GM12874 (cell line): ENCODE measurements at regions not wholly inside any gene's neighbourhood (a gene's known extent, or its start where the extent isn't known, plus 50 kb on each side); places are given as distances from the start of the nearest gene placed in this dataset.

Experiments used
- TF ChIP-seq, protein P1 (sequence below): IDR thresholded peaks from 2 replicates; pipeline ENCODE4 v1.5.1; 2011; ENCODE audit warnings: low read depth, mild to moderate bottlenecking, control low read depth, low read length, moderate library complexity; ENCODE audit not compliant: insufficient read depth

DNA sequence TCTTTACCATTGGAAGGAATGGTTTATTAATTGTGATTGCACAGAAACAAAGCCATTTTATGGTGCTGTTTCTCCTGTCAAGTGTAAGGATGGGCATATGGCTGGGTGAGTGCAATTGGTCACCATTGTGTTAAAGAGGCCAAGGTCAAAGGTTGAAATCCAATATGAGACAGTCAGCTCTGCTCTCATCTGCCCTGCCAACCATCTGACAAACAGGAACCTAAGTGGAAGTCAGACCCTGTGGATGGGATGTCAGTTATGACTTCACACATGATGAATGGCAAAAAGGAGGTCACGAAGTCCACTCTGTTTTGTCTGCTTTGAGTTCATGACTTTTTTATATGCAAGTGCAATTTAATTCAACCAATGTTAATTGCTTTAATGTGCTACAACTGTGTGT lies 172.7 kb upstream of the TMEM229A start:
- TF ChIP-seq, protein P1, sequence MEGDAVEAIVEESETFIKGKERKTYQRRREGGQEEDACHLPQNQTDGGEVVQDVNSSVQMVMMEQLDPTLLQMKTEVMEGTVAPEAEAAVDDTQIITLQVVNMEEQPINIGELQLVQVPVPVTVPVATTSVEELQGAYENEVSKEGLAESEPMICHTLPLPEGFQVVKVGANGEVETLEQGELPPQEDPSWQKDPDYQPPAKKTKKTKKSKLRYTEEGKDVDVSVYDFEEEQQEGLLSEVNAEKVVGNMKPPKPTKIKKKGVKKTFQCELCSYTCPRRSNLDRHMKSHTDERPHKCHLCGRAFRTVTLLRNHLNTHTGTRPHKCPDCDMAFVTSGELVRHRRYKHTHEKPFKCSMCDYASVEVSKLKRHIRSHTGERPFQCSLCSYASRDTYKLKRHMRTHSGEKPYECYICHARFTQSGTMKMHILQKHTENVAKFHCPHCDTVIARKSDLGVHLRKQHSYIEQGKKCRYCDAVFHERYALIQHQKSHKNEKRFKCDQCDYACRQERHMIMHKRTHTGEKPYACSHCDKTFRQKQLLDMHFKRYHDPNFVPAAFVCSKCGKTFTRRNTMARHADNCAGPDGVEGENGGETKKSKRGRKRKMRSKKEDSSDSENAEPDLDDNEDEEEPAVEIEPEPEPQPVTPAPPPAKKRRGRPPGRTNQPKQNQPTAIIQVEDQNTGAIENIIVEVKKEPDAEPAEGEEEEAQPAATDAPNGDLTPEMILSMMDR, result no peak

DNA sequence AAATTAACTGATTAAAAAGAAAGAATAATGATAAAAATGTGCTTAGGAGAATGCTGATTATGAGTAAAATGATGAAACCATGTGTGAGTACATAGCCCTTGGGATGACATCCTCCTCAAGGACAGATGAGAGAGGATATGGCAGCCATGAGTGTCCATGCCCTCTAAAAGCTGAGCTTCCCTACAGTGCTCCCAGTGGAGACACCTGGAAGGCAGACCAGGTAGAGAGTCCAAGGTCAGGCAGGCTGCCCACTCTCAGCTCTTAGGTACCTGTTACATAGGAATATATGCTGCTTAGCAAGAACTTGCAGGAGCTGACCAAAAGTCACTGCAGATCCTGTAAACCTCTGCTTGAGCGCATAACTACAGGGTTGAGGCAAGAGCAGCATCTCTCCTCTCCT lies 169.7 kb upstream of the TMEM229A start:
- TF ChIP-seq, protein P1, result no peak

DNA sequence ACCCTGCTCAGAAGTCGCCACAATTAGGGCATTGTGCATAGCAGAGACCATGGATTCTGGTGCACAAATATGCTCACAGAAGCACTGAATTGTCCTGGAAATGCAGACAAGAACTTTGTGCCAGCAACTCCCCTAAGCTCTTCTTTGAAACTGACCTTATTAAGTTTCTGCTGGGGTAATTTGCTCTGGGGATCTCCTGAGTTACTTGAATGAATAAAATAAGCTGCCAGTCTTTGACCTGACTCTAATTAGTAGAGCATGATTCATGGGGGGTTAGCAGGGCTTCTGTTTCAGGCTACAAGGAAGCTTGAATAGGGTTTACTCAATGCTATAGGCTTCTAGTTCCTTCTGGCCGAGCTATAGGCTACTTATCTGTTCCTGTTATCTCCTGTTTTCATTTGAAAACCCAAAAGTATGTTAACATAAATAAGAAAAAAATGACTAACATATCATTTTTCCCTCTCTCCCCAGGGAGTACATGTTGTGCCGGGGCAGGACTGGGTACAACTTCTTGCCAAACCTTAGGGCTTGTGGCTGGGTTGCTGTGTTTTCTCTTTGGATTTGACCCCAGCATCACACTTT lies 169.0 kb upstream of the TMEM229A start:
- TF ChIP-seq, protein P1, result no peak

DNA sequence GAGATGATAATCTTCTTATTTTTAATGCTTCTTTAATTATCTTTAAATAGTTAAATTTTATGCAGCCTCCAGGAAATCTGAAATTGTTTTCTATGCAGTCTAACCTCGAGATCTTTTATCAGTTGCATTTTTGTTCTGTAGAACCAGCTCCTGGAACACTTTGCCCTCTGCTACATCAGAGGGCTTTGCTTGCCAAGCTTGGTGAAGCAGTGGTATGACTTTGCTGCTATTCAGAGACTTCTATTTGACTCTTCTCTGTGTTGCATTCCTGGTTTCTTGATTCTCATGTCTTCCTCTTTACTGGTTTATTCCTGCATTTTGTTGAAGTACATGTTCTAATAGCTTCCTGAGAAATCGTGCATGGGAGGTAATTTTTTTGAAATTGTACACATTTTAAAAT lies 163.7 kb upstream of the TMEM229A start:
- TF ChIP-seq, protein P1, result no peak

DNA sequence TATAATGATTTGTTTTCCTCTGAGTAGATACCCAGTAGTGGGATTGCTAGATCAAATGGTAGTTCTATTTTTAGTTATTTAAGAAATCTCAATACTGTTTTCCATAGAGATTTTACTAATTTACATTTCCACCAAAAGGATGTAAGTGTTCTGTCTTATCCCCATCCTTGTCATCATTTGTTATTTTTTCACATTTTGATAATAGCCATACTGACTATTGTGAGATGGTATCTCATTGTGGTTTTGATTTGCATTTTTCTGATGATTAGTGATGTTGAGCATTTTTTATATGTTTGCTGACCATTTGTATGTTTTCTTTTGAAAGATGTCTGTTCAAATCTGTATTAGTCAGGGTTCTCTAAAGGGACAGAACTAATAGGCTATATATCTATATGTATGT lies 160.0 kb upstream of the TMEM229A start:
- TF ChIP-seq, protein P1, result no peak

DNA sequence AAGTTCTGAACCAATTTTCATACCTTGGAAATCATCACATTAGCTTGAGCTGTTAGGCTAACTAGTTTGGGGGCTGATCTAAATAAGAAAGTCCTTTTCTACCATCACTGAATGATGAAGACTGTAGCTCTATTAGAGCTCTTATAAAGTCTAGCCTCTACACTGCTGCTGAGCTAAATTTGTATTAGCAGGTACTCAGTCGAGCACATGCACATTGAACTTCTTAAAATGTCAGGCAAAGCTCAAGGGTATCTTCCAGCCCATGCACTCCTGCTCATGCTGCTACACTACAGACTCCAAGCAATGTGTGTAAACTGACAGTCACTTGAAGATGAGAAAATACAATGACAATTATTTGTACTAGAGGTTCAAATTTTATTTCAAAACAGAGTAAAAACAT lies 158.8 kb upstream of the TMEM229A start:
- TF ChIP-seq, protein P1, result no peak

DNA sequence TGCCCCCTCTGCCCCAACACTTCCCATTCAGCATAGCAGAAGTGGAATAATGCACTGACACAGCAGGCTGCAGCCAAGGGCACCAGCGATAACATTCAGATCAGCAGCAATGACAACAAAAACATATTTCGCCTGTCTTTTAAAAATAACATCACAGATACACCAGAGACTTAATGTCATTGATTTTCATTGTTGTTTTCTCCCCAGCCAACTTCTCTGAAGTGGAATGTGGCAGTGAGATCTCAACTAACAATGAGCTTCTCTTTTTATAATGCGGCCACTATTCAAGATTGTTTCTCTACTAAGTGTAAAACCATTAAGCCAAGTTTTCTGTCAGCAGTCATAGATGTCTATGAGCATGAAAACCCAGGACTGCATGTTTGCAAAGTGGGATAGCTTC lies 158.2 kb upstream of the TMEM229A start:
- TF ChIP-seq, protein P1, result no peak
